Erythroblast (primary cell): ENCODE measurements at regions not wholly inside any gene's neighbourhood (a gene's known extent, or its start where the extent isn't known, plus 50 kb on each side); places are given as distances from the start of the nearest gene placed in this dataset.

Experiments used
- GATA1 ChIP-seq: IDR thresholded peaks from 2 replicates; pipeline ENCODE4 v1.6.1; 2011; ENCODE audit warnings: low read depth, mild to moderate bottlenecking, control low read depth, low read length, moderate library complexity
- POLR2A ChIP-seq: IDR thresholded peaks from 2 replicates; pipeline ENCODE4 v1.6.1; 2011; ENCODE audit warnings: mild to moderate bottlenecking, low read length

GRCh38 chr10:26624006-26624405, 73.5 kb upstream of the PDSS1 start:
- TF ChIP-seq POLR2A (peak; percentile 15), GATA1 (no peak)
